NCI-H2081 (cell line): ENCODE measurements at regions not wholly inside any gene's neighbourhood (a gene's known extent, or its start where the extent isn't known, plus 50 kb on each side); places are given as distances from the start of the nearest gene placed in this dataset.

Experiments used
- DNase-seq, 2 experiments: peaks; one replicate each; lab custom pipeline; 2025; lab: John Stamatoyannopoulos, UW

DNA sequence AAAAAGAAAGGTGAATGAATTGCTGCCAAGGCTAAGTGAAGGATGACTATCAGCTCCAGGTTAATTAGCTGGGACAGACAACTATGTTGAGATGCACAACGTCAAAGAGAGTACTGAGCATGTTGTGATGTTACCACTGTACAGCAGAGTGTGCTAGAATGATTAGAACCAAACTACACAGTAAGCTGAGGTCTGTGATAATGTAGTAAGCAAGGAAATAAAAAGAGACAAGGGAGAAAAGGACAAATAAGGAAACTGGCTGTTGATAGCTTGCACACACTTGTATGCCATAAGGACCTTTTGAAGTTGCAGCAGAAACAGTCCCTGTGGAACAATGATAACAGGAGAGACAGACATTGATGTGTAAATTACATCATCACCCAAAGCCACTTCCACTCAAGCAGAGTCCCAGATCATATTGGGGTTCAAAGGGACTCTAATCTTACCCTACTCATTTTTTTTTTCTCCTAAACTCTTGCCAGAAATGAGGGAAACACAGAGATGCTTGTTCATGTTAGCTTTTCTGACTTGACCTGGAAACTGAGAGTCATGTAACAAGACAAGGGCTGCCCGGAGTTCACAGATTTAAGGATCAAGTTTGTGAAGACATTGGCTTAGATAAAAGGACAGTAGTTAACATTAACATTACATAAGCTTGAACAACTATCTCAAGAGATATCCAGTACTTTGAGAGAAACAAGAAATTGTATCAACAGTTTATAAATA lies 189.9 kb downstream of the CENPW start:
- DNase-seq: no peak

- no peak for DNase-seq
Observed at GRCh38 chr6:126530775-126531174, 190.9 kb downstream of the CENPW start.

GRCh38 chr6:126531286-126531685 lies 191.4 kb downstream of the CENPW start:
- no peak for DNase-seq

DNA sequence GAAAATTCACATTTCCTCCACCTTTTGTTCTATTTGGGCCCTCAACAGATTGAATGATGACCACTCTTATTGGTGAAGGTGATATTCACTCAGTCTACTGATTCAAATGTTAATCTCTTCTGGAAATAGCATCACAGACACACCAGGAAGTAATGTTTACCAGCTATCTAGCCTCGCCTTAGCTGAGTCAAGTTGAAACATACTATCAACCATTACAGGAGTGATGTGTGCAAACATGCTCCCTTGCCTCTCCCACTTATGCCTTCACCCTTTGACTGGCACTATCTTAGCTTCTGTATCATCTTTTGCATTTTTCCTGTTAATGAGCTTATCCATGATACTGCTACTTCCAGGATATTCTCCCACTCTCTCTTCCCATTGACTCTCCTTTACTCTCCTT lies 191.9 kb downstream of the CENPW start:
- DNase-seq: no peak

GRCh38 chr6:126534401-126534800 lies 194.5 kb downstream of the CENPW start:
- DNase-seq: no peak

DNA sequence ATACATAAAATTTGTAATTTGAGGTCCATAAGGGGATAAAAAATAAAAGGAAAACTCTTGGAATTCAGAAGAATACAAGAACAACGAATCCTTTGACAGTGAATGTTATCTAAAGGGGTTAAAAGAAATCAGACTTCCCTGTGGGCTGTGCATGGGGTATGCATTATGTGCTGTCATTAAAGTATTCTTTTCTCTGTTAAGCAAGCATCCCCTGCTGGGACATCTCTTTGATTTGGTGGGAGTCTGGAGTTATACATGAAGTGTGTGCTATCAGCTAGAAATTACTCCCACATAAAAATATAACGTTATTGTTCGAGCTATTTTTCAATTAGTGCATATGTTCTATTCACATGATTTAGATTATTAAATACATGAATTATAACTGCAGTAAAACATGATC lies 195.2 kb downstream of the CENPW start:
- DNase-seq: peak; percentile 7 to 26

- no peak for DNase-seq
Observed at GRCh38 chr6:126535595-126535994, 195.7 kb downstream of the CENPW start.

- DNase-seq: no peak
Observed at GRCh38 chr6:126537061-126537816, 197.3 kb downstream of the CENPW start.

DNA sequence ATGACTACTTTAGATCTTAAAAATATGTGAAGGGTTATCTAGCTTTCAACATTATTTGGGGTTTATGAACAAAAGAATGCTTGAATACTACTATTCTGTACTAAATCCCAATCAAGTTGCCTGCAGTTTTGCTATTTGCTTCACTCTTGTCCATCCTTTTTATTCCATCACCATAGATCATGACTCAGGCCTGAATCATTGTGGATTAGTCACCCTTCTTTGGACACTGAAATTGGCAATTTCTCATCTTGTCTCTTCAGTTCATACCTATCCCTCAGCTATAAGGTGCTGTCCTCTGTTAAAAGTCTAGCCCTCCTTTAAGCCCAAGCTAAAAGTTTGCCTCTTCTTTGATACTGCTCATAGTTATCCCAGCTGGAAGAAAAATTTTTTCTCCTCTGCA lies 199.1 kb downstream of the CENPW start:
- no peak for DNase-seq

- DNase-seq: no peak
Observed at GRCh38 chr6:126540161-126540560, 200.2 kb downstream of the CENPW start.

GRCh38 chr6:126541806-126542491 lies 202.0 kb downstream of the CENPW start:
- no peak for DNase-seq

DNA sequence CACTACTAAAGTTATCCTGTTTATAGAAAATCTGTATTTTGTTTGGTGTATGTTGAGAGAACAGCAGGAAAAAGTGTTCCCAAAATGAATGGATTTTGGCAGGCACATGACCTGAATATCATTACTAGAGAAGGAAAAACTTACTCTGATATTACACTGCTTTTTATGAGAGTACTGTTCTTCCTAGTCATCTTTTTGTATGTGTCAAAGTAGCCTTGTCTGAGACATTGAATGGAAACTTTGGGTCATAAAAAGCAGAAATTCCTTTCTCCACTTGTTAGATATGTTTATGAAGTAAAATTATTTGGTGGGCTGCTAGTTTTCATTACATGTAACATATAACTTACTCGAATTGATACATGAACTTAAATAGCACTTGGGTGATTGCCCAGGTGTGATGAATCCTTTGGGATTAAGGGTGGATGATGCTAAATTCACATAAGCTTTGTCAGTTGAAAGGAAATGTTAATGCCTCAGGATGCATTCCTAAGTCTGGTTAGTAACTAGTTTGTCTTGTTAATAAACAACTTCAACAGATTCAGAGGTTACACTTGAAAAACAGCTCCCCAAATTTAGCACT lies 206.7 kb downstream of the CENPW start:
- no peak for DNase-seq

DNA sequence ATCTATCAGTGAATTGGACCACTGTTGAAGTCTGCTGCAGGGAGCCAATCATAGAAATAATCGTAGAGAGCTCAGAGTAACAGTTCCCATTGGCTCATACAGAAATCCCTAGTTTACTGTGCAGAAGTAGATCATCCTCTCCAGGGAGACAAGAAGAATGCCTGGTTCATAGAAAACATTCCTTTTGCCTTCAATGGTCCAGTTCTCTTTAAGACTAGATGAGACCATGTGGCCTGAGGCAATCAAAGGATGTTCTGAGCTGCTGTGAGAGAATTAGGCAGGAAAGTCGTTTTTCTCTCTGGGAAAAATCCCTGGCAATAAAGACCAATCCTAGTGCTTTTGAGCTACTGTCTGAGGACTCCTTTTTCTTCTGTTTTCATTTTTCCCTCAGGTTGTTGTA lies 208.4 kb downstream of the CENPW start:
- no peak for DNase-seq

DNA sequence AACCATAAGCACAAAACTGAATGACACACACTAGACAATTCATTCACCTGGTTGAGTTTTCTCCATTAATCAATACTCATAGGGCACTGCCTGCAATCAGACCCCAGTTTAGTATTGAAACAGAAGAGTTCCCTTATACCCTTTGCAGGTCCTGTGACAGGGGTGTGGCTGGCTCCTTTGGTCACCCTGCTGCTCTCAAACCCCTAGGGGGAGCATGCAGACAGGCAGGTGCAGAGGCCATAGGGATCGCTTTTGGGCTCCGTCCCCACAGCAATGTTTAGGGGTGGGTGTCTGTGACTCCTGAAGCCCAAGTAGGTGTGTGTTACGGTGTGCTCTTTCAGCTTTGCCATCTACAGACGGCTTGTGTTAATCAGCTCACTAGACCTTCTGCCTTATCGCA lies 210.4 kb downstream of the CENPW start:
- no peak for DNase-seq

DNA sequence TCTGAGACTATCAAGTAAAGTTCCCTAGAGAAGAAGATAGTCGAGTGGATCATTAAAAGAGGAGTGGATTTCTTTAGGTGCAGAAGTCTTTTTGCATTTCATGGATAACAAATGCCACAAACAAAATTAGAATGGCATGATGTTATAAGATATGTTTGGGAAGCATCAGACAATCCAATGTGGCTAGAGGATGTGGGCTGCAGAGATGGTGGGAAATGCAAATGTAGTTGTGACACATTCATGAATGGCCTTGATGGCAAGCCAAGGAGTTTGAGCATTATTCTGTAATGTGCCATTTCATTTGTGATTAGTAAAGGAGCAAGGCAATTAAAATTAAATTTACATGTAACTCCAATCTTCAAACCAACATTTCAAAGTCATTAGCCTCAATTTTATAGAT lies 211.9 kb downstream of the CENPW start:
- no peak for DNase-seq

GRCh38 chr6:126553854-126554253 lies 213.9 kb downstream of the CENPW start:
- no peak for DNase-seq

- DNase-seq: no peak
Observed at GRCh38 chr6:126570507-126570906, 230.6 kb downstream of the CENPW start.

- DNase-seq: no peak
Observed at GRCh38 chr6:126574301-126574700, 234.4 kb downstream of the CENPW start.

- DNase-seq: no peak
Observed at GRCh38 chr6:126581316-126581715, 241.4 kb downstream of the CENPW start.

GRCh38 chr6:126600258-126600916 lies 260.5 kb downstream of the CENPW start:
- DNase-seq: no peak

DNA sequence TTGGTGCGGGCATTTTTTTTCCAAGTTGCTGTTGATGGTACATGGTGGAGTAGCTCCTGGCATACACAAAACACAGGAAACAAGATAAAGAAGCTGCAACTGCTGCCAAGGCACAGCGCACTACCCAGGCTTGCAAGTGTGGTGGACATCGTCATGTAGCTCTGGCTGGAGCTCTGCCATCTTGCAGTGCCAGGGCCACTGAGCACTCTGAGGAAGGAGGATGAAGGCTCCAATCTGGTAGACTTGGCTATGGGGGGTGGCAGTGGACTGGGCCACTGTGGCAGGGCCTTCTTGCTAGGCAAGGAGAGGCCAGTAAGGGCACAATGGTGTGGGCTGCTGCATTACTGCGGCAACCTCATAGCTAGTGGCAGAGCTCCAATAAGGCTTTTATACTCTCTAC lies 263.5 kb downstream of the CENPW start:
- DNase-seq: no peak

DNA sequence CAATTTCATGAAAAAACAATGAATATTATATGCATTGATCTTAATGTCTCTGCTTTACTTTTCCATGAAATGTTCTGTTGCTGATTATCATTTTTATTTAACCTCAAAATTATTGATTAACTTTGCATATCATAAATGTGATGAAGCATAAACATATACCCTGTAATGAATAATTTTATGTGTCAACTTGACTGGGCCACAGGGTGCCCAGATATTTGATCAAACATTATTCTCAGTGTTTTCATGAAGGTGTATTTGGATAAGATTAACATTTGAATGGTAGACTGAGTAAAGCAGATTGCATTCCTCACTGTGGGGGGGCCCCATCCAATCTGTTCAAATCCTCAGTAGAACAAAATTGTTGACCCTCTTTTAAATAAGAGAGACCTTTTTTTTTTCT lies 265.2 kb downstream of the CENPW start:
- no peak for DNase-seq
